Glomerular visceral epithelial cell (primary cell): ENCODE measurements at regions not wholly inside any gene's neighbourhood (a gene's known extent, or its start where the extent isn't known, plus 50 kb on each side); places are given as distances from the start of the nearest gene placed in this dataset.
"Not testable (repeated sequence)": the region's sequence is repeated elsewhere in the genome, so short reads cannot be mapped to it uniquely, and the experiment has no call there.

Experiments used
- DNase-seq: peaks from one replicate; pipeline ENCODE4 v3.0.0-alpha.2; 2016; ENCODE audit errors: extremely low spot score

DNA sequence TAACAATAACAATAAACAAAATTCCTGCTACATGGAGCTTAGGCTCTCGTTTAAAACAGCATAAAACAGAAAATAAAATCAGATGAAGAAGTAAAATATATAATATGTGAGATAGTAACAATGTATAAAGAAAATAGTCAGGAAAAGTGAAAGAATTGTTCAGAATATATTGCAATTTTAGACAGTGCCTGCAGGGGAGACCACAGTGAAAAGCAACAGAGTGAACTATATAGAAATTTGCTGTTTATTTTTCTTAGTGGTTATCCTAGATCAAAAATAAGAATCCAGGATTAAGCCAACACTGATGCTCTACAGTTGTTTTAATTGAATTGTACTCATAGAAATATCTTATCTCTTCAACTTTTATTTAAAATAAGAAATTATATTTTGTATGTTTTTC, 1639.0 kb upstream of the B3GALT2 start:
- no peak for DNase-seq

- DNase-seq = no peak
Measured at GRCh38 chr1:194821091-194821490, 1634.7 kb upstream of the B3GALT2 start.

- DNase-seq = no peak
Measured at GRCh38 chr1:194818674-194819073, 1632.3 kb upstream of the B3GALT2 start.

DNA sequence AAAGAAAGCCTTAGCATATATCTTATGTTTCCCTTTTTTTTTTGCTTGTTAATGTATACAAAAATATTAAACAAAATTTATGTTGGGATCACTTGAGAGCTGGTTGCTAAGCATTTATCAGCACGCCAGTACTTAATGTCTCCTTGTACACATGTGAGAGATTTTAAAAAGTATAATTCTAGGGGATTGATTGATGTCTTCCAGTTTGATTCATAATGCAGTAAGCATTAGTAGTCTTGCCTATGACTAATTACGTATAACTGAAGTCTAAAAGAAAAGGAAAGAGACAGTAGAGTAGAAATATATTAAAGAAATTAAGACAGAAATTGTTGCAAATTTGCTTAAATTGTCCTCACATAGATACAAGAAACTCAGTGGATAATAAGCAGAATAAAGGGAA, 1630.4 kb upstream of the B3GALT2 start:
- no peak for DNase-seq

- DNase-seq = no peak
Measured at GRCh38 chr1:194813096-194813495, 1626.7 kb upstream of the B3GALT2 start.

DNA sequence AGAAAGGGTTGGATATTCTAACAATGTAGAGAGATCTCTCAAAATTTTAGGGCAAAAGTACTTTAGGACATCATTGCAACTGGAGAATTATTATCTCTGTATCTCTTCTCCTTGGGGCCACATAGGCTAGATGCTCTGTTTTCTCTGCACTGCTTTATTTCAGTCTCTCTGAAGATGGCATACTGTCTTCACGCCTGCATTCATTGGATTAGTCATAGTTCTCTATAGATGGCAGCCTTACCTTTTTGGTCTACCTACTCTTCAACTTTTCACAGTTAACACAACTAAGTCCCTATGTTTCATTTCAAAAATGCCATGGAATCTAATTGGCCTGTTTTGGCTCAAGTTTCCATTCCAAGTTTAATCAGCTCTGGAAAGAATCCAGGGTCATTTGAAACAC, 1623.3 kb upstream of the B3GALT2 start:
- DNase-seq = no peak

DNA sequence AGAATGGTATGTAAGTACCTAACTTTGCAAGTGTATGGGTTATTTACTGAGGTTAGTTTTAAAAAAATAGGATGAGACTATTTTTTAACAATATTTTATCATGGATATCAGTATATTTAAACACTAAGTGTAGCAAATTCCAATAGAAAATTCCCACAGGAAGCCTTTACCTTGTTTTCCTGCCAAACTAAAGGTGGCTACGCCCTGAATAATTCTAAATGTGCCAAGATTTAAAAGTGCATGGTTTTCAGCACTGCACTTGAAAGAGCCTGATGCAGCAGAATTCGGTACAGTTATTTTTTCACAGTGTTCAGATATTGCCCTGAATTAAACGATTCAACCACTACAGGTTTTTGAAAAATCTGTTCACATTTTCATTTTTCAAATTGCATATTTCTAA, 1622.8 kb upstream of the B3GALT2 start:
- no peak for DNase-seq

- DNase-seq = no peak
Measured at GRCh38 chr1:194807530-194808220, 1621.3 kb upstream of the B3GALT2 start.

DNA sequence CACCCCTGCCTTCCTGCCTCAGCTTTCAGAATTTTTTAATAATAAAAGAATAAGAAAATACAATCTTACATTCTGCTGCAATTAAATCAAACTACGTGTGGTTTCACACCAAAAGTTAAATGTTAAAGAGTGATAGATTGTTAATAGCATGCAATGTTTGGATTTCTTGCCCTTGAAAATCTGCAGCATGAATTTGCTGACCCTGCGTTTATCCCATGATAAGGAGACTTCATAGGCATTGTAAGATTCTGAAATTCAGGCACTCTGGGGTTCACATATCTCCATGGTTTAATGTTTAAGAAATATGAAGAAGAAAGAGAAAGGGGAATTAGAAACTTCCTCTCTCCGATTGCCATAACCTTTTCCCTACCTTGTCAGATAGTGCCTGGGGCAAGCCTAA, 1616.2 kb upstream of the B3GALT2 start:
- DNase-seq = no peak

GRCh38 chr1:194795917-194796593, 1609.6 kb upstream of the B3GALT2 start:
- DNase-seq = no peak

- DNase-seq = no peak
Measured at GRCh38 chr1:194787001-194787400, 1600.6 kb upstream of the B3GALT2 start.

DNA sequence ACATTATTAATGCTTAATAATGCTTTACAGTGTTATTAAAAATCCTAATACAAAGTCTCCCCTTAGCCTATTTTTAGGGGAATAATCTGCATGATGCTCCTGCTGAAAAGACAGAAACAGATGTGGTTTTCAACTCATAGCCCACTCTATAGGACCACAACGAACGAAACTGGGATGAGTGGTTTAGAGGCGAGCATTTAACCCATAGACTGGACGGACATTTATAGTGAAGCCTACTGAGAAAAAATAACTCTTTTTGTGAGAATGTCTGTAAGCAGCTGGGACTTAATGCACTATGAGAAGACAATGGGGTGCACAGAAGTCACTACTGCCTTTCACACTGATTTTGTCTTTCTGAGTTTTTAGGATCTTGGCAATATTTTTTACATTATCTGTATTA, 1599.6 kb upstream of the B3GALT2 start:
- DNase-seq = no peak

GRCh38 chr1:194776657-194777056, 1590.2 kb upstream of the B3GALT2 start:
- DNase-seq = no peak

- DNase-seq = no peak
Measured at GRCh38 chr1:194774535-194774934, 1588.1 kb upstream of the B3GALT2 start.

- no peak for DNase-seq
Measured at GRCh38 chr1:194755241-194755994, 1569.0 kb upstream of the B3GALT2 start.

GRCh38 chr1:194738843-194739242, 1552.4 kb upstream of the B3GALT2 start:
- DNase-seq = not testable (repeated sequence)

DNA sequence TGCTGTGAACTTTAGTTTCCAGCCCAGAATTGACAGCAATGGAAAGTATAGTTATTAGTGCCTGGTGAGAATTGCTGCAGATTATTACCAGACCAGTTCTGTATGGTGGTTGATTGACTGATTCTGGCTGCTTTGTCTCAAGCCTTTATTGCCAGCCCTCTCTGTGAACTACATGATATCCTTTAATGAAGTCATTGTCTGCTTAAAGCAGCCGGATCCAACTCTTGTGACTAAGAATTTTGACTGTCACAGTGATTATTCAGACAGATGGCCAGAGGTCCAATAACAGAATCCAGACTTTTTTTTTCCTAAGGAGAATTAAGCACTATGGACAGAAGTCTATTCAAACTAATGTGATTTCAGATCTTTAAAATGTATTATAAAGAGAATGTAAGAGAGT, 1548.6 kb upstream of the B3GALT2 start:
- DNase-seq = no peak

- no peak for DNase-seq
Measured at GRCh38 chr1:194731025-194731424, 1544.6 kb upstream of the B3GALT2 start.

GRCh38 chr1:194730304-194730703, 1543.9 kb upstream of the B3GALT2 start:
- no peak for DNase-seq

DNA sequence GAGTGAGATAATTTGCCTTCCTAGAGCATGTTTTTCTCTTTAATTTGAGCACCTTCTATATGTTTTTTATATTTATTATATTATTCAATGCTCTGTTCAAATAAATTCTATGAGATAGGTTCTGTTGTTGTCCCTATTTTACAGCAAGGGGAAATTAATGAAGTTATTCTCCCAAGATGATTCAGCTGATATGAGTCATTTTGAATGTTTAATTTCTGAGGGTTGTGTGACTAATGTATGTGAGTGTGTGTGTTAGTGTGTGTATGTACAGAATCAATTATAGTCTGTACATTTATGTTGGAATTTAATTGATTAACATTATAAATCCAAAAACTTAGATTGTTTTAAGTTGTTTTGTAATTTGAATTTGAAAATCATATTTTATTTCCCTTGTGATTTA, 1536.7 kb upstream of the B3GALT2 start:
- no peak for DNase-seq

GRCh38 chr1:194717941-194718340, 1531.5 kb upstream of the B3GALT2 start:
- DNase-seq = no peak

- no peak for DNase-seq
Measured at GRCh38 chr1:194717334-194717733, 1530.9 kb upstream of the B3GALT2 start.

- no peak for DNase-seq
Measured at GRCh38 chr1:194710671-194711070, 1524.3 kb upstream of the B3GALT2 start.
